MM.1S (cell line): ENCODE measurements at regions not wholly inside any gene's neighbourhood (a gene's known extent, or its start where the extent isn't known, plus 50 kb on each side); places are given as distances from the start of the nearest gene placed in this dataset.

ENCODE experiments used
- DNase-seq: peaks from one replicate; pipeline ENCODE4 v3.0.0-alpha.2; 2015
- H2AFZ ChIP-seq: fragments of 300-600 bp; sonication (generic); 2 replicates; pipeline ENCODE4 v1.6.0; 2016; ENCODE audit warnings: antibody characterized with exemption, low read length
- H3F3A ChIP-seq: fragments of 300-600 bp; sonication (generic); 2 replicates; pipeline ENCODE4 v1.6.1; 2016; ENCODE audit warnings: mild to moderate bottlenecking, antibody characterized with exemption, low read length, moderate library complexity, mixed read lengths; ENCODE audit not compliant: insufficient read depth
- H3K27ac ChIP-seq: fragments of 300-600 bp; sonication (generic); 2 replicates; pipeline ENCODE4 v1.5.1; 2016; ENCODE audit warnings: mild to moderate bottlenecking, low read length
- H3K27me3 ChIP-seq: fragments of 300-600 bp; sonication (generic); replicated peaks from 2 replicates; pipeline ENCODE4 v1.6.0; 2016; ENCODE audit warnings: low read length; ENCODE audit not compliant: insufficient read depth
- H3K36me3 ChIP-seq: fragments of 300-600 bp; sonication (generic); replicated peaks from 2 replicates; pipeline ENCODE4 v1.6.1; 2016; ENCODE audit warnings: mild to moderate bottlenecking, low read length, mixed read lengths; ENCODE audit not compliant: insufficient read depth
- H3K4me1 ChIP-seq: fragments of 300-600 bp; sonication (generic); 2 replicates; pipeline ENCODE4 v1.6.1; 2016; ENCODE audit warnings: low read length, mixed read lengths
- H3K4me2 ChIP-seq: fragments of 300-600 bp; sonication (generic); 2 replicates; pipeline ENCODE4 v1.6.0; 2016; ENCODE audit warnings: low read depth, low read length
- H3K4me3 ChIP-seq: fragments of 300-600 bp; sonication (generic); 2 replicates; pipeline ENCODE4 v1.5.1; 2016; ENCODE audit warnings: low read length, mixed read lengths
- H3K79me2 ChIP-seq: fragments of 300-600 bp; sonication (generic); 2 replicates; pipeline ENCODE4 v1.6.1; 2016; ENCODE audit warnings: mixed run types, low read length, mixed read lengths
- H3K9ac ChIP-seq: fragments of 300-600 bp; sonication (generic); 2 replicates; pipeline ENCODE4 v1.6.1; 2016; ENCODE audit warnings: low read length, mixed read lengths
- H3K9me2 ChIP-seq: fragments of 300-600 bp; sonication (generic); replicated peaks from 2 replicates; pipeline ENCODE4 v1.6.1; 2016; ENCODE audit warnings: mild to moderate bottlenecking, low read length, mixed read lengths; ENCODE audit not compliant: insufficient read depth
- H3K9me3 ChIP-seq: fragments of 300-600 bp; sonication (generic); replicated peaks from 2 replicates; pipeline ENCODE4 v1.6.1; 2016; ENCODE audit warnings: mild to moderate bottlenecking, low read length, mixed read lengths; ENCODE audit not compliant: insufficient read depth
- H4K20me1 ChIP-seq: fragments of 300-600 bp; sonication (generic); 2 replicates; pipeline ENCODE4 v1.6.1; 2016; ENCODE audit warnings: mild to moderate bottlenecking, low read length, moderate library complexity, mixed read lengths; ENCODE audit not compliant: insufficient read depth
- EZH2 ChIP-seq: fragments of 300-600 bp; sonication (generic); optimal IDR thresholded peaks from 2 replicates; pipeline ENCODE3; 2017; ENCODE audit warnings: low read depth, mild to moderate bottlenecking, antibody characterized with exemption, low read length, mixed read lengths
- EZH2phosphoT487 ChIP-seq: fragments of 300-600 bp; sonication (generic); IDR thresholded peaks from 2 replicates; pipeline ENCODE4 v1.6.1; 2018; ENCODE audit warnings: antibody characterized with exemption, low read length
- TF ChIP-seq, protein P1 (sequence below): fragments of 300-600 bp; sonication (generic); IDR thresholded peaks from 2 replicates; pipeline ENCODE4 v1.5.1; 2016; ENCODE audit warnings: antibody characterized with exemption, low read length, mixed read lengths

DNA sequence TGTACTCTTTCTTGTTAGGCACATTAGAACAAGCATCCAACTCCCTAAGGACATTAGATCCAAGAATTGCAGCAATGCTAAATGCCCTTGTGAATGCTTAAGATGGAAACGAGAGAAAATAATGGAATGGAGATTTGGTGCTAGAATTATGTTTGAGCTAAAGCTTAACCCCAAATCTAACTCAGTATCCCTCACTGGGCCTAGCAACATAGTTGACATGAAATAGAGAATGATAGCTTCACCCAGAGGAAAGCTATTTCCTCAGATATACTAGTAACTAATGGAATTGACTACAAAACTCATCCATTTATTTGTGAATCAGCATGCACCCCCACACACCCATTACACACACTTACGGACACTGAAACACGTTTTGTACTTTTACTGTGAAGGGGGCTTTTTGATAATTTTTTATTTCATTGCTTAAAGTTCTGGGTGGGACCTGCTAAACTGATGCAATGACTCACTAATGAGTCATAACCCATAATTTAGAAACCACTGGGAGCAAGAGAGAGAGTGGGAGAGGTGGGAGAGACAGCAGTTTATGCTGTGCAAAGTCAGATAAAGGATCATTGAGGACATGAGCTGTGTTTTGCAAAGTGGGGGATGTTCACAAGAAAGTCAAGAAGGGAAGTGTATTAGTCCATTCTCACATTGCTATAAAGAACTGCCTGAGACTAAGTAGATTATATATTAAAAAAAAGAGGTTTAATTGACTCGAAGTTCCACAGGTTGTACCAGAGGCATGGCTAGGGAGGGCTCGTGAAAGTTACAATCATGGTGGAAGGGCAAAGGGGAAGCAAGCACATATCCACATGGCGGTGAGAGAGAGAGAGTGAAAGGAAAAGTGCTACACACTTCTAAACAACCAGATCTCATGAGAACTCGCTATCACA is 382.7 kb downstream of the SFMBT2 start:
- H3K27ac ChIP-seq = no peak overlapping the region
- TF ChIP-seq, protein P1, sequence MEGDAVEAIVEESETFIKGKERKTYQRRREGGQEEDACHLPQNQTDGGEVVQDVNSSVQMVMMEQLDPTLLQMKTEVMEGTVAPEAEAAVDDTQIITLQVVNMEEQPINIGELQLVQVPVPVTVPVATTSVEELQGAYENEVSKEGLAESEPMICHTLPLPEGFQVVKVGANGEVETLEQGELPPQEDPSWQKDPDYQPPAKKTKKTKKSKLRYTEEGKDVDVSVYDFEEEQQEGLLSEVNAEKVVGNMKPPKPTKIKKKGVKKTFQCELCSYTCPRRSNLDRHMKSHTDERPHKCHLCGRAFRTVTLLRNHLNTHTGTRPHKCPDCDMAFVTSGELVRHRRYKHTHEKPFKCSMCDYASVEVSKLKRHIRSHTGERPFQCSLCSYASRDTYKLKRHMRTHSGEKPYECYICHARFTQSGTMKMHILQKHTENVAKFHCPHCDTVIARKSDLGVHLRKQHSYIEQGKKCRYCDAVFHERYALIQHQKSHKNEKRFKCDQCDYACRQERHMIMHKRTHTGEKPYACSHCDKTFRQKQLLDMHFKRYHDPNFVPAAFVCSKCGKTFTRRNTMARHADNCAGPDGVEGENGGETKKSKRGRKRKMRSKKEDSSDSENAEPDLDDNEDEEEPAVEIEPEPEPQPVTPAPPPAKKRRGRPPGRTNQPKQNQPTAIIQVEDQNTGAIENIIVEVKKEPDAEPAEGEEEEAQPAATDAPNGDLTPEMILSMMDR = no peak
- no peak for TF ChIP-seq EZH2
- TF ChIP-seq EZH2phosphoT487 = no peak
- H3K4me3 ChIP-seq = no peak overlapping the region
- no peaks in the 10 kb centered on the region for H3F3A ChIP-seq
- H2AFZ ChIP-seq = no peak overlapping the region
- no peaks in the 10 kb centered on the region for H4K20me1 ChIP-seq
- H3K9me2 ChIP-seq = no peaks in the 10 kb centered on the region
- no peaks in the 10 kb centered on the region for H3K36me3 ChIP-seq
- DNase-seq = no peak
- H3K4me1 ChIP-seq = no peaks in the 10 kb centered on the region
- H3K9me3 ChIP-seq = no peaks in the 10 kb centered on the region
- H3K27me3 ChIP-seq = no peaks in the 10 kb centered on the region
- no peaks in the 10 kb centered on the region for H3K79me2 ChIP-seq
- no peak overlapping the region for H3K9ac ChIP-seq
- no peak overlapping the region for H3K4me2 ChIP-seq

DNA sequence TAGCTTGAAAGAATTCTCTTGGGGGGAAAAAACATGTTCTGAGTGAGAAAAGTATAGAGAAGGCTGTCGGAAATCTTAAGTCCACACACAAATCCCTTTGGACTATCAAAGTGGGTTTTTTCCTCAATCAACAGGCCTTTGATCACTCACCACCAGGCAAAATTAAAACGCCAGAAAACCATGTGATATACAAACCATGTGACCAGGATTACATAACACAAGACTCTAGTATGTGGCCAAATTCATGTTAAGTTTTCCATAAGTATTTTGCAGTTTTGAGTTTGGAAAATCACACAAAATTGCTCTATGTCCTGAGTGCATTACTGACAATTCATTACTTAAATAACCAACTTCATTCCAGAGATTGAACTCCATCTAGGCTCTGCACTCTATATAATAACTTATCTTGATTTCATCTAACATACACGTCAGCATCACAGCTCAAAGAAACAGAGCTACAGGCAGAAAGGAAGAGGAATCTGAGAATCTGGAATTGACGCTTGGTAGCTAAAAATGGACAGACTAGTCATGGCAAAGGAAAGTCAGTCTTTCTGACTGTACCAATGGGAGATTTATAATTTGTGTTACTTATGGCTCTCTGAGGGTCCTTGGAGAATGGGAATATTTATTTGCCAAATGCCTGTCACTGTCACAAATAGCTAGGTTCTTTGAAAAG is 383.5 kb downstream of the SFMBT2 start:
- H3K9me3 ChIP-seq = no peaks in the 10 kb centered on the region
- H3K36me3 ChIP-seq = no peaks in the 10 kb centered on the region
- H3K9me2 ChIP-seq = no peaks in the 10 kb centered on the region
- no peaks in the 10 kb centered on the region for H3K27me3 ChIP-seq
- H3K4me2 ChIP-seq = no peak overlapping the region
- no peak overlapping the region for H3K27ac ChIP-seq
- no peak overlapping the region for H3K4me3 ChIP-seq
- H3F3A ChIP-seq = no peaks in the 10 kb centered on the region
- no peak for DNase-seq
- H3K9ac ChIP-seq = no peak overlapping the region
- TF ChIP-seq, protein P1 = no peak
- TF ChIP-seq EZH2phosphoT487 (no peak), EZH2 (no peak)
- H3K4me1 ChIP-seq = no peaks in the 10 kb centered on the region
- H3K79me2 ChIP-seq = no peaks in the 10 kb centered on the region
- no peaks in the 10 kb centered on the region for H4K20me1 ChIP-seq
- no peak overlapping the region for H2AFZ ChIP-seq

DNA sequence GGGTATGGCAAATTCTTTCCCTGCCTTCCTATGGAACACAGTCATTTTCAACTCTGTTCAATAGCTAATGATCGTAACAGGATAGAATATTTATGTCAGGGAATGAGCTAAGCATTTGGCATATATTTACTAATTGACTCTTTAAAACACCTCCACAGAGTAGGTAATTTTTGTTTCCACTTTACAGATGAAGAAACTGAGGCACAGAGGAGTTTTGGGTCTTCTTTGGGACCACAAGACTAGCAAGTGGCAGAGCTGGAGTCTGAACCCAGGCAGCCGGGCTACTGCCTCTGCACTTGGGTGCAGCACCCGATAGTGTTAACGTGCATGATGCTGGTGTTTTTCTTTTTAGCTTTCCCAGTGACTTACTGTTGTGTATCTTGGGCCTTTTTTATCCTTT is 384.0 kb downstream of the SFMBT2 start:
- Histone ChIP-seq H3K9me2 (no peaks in the 10 kb centered on the region), H2AFZ (no peak overlapping the region), H4K20me1 (no peaks in the 10 kb centered on the region), H3K27ac (no peak overlapping the region), H3K9ac (no peak overlapping the region), H3K4me2 (no peak overlapping the region), H3K9me3 (no peaks in the 10 kb centered on the region), H3K36me3 (no peaks in the 10 kb centered on the region), H3F3A (no peaks in the 10 kb centered on the region), H3K27me3 (no peaks in the 10 kb centered on the region), H3K4me3 (no peak overlapping the region), H3K4me1 (no peaks in the 10 kb centered on the region), H3K79me2 (no peaks in the 10 kb centered on the region)
- TF ChIP-seq EZH2phosphoT487 = no peak
- TF ChIP-seq, protein P1 = no peak
- no peak for TF ChIP-seq EZH2
- DNase-seq = no peak
